GM23248 (cell line): ENCODE measurements at regions not wholly inside any gene's neighbourhood (a gene's known extent, or its start where the extent isn't known, plus 50 kb on each side); places are given as distances from the start of the nearest gene placed in this dataset.

Source experiments
- EZH2 ChIP-seq: fragments of 200-600 bp; sonication (generic); IDR thresholded peaks from 2 replicates; pipeline ENCODE4 v1.6.1; 2018; ENCODE audit warnings: antibody characterized with exemption, mild to moderate bottlenecking; ENCODE audit not compliant: insufficient read depth, poor library complexity, severe bottlenecking
- EZH2phosphoT487 ChIP-seq: fragments of 200-600 bp; sonication (generic); IDR thresholded peaks from 2 replicates; pipeline ENCODE4 v1.6.1; 2018; ENCODE audit warnings: antibody characterized with exemption, moderate library complexity, mild to moderate bottlenecking, low read depth; ENCODE audit not compliant: insufficient read depth

- TF ChIP-seq EZH2, result no peak
- TF ChIP-seq EZH2phosphoT487, result no peak
These were observed 273.8 kb downstream of the TTC8 start for GRCh38 chr14:89098254-89098653.
